Spleen (tissue), 7 donors: ENCODE measurements at regions not wholly inside any gene's neighbourhood (a gene's known extent, or its start where the extent isn't known, plus 50 kb on each side); places are given as distances from the start of the nearest gene placed in this dataset.

Experiments
- POLR2A ChIP-seq, 3 donors: fragments of 450-650 bp; IDR thresholded peaks; one replicate each; pipeline ENCODE4 v1.5.1; 2017; ENCODE audit warnings: antibody characterized with exemption in 3 of 3, mild to moderate bottlenecking in 1 of 3
- POLR2AphosphoS5 ChIP-seq, 3 donors: sonication (generic); formaldehyde crosslinking; IDR thresholded peaks; one replicate each; pipeline ENCODE4 v1.5.1; 2017; ENCODE audit warnings: antibody characterized with exemption in 3 of 3
- TF ChIP-seq, protein P1 (sequence below), 11 experiments: fragments of 200-600 bp in 7 of 11; fragments of 450-650 bp in 4 of 11; sonication (generic) in 4 of 11; IDR thresholded peaks in 8 of 11; conservative IDR thresholded peaks in 3 of 11; 1 replicate in 7 of 11; 2 replicates in 4 of 11; pipeline versions ENCODE4 v1.4.0 to v1.8.0; 2016 to 2021; ENCODE audit warnings: antibody characterized with exemption in 11 of 11, inconsistent platforms in 4 of 11, mild to moderate bottlenecking in 1 of 11
- donor health status: DM: no; HTN: no; CAD: no; lungs with moderate emphysema.
- donor health status: DM: no; HTN: no; CAD: no.
- donor health status: DM: no; HTN: no; CAD: no.

- TF ChIP-seq POLR2A (IDR thresholded peaks at IDR 0.05) (no peak), POLR2AphosphoS5 (IDR thresholded peaks at IDR 0.05) (no peak)
- TF ChIP-seq, protein P1, sequence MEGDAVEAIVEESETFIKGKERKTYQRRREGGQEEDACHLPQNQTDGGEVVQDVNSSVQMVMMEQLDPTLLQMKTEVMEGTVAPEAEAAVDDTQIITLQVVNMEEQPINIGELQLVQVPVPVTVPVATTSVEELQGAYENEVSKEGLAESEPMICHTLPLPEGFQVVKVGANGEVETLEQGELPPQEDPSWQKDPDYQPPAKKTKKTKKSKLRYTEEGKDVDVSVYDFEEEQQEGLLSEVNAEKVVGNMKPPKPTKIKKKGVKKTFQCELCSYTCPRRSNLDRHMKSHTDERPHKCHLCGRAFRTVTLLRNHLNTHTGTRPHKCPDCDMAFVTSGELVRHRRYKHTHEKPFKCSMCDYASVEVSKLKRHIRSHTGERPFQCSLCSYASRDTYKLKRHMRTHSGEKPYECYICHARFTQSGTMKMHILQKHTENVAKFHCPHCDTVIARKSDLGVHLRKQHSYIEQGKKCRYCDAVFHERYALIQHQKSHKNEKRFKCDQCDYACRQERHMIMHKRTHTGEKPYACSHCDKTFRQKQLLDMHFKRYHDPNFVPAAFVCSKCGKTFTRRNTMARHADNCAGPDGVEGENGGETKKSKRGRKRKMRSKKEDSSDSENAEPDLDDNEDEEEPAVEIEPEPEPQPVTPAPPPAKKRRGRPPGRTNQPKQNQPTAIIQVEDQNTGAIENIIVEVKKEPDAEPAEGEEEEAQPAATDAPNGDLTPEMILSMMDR (IDR thresholded peaks at IDR 0.05 in 8 of 11, conservative IDR thresholded peaks at IDR 0.05 in 3 of 11), result no peak
Observed at GRCh38 chr6:40955178-40955545, 83.9 kb downstream of the UNC5CL start.
